Middle frontal gyrus (tissue), 1 donor: ENCODE measurements at regions not wholly inside any gene's neighbourhood (a gene's known extent, or its start where the extent isn't known, plus 50 kb on each side); places are given as distances from the start of the nearest gene placed in this dataset.
A peak's percentile ranks its signal among the peaks of the same experiment; 100 is the strongest.
"Not testable (repeated sequence)": the region's sequence is repeated elsewhere in the genome, so short reads cannot be mapped to it uniquely, and the experiment has no call there.

Source experiments
- DNase-seq: peaks from one replicate; pipeline ENCODE4 v3.0.0-alpha.2; 2015; ENCODE audit warnings: low spot score; ENCODE audit errors: extremely low spot score

- no peak for DNase-seq
Observed at GRCh38 chr3:150357923-150358607, 50.0 kb upstream of the TSC22D2 start.

GRCh38 chr3:150357140-150357539 is 51.0 kb upstream of the TSC22D2 start:
- DNase-seq, result no peak

- no peak for DNase-seq
Observed at GRCh38 chr3:150355574-150355973, 52.5 kb upstream of the TSC22D2 start.

GRCh38 chr3:150352931-150353330 is 55.2 kb upstream of the TSC22D2 start:
- DNase-seq, result no peak

- no peak for DNase-seq
Observed at GRCh38 chr3:150351398-150351797, 56.7 kb upstream of the TSC22D2 start.

GRCh38 chr3:150349314-150350097 is 58.6 kb upstream of the TSC22D2 start:
- peak; percentile 67 for DNase-seq

- no peak for DNase-seq
Observed at GRCh38 chr3:150348500-150348899, 59.6 kb upstream of the TSC22D2 start.

- DNase-seq, result no peak
Observed at GRCh38 chr3:150346981-150347863, 60.9 kb upstream of the TSC22D2 start.

- no peak for DNase-seq
Observed at GRCh38 chr3:150346266-150346665, 61.8 kb upstream of the TSC22D2 start.

- DNase-seq, result no peak
Observed at GRCh38 chr3:150345021-150345538, 63.0 kb upstream of the TSC22D2 start.

- no peak for DNase-seq
Observed at GRCh38 chr3:150344079-150344759, 63.9 kb upstream of the TSC22D2 start.

GRCh38 chr3:150342896-150343467 is 65.1 kb upstream of the TSC22D2 start:
- no peak for DNase-seq

- no peak for DNase-seq
Observed at GRCh38 chr3:150341891-150342290, 66.2 kb upstream of the TSC22D2 start.

- DNase-seq, result not testable (repeated sequence)
Observed at GRCh38 chr3:150336363-150336762, 71.7 kb upstream of the TSC22D2 start.

GRCh38 chr3:150335631-150336030 is 72.5 kb upstream of the TSC22D2 start:
- no peak for DNase-seq

GRCh38 chr3:150334974-150335373 is 73.1 kb upstream of the TSC22D2 start:
- DNase-seq, result no peak

GRCh38 chr3:150333477-150333876 is 74.6 kb upstream of the TSC22D2 start:
- no peak for DNase-seq

GRCh38 chr3:150331978-150332568 is 76.0 kb upstream of the TSC22D2 start:
- no peak for DNase-seq

GRCh38 chr3:150330872-150331271 is 77.2 kb upstream of the TSC22D2 start:
- DNase-seq, result no peak

GRCh38 chr3:150330174-150330573 is 77.9 kb upstream of the TSC22D2 start:
- no peak for DNase-seq
